ENCODE measurements at regions not wholly inside any gene's neighbourhood (a gene's known extent, or its start where the extent isn't known, plus 50 kb on each side); places are given as distances from the start of the nearest gene placed in this dataset.
"Not testable (repeated sequence)": the region's sequence is repeated elsewhere in the genome, so short reads cannot be mapped to it uniquely, and the experiment has no call there.

GRCh38 chr14:101630056-101630965 is 69.0 kb downstream of the DIO3 start:
- no peak overlapping the region for H3K27ac Mint-ChIP-seq
- H3K9me3 Mint-ChIP-seq: no peaks in the 10 kb centered on the region
- H3K27me3 Mint-ChIP-seq: peaks cover 5% of the 10 kb centered on the region
- intact Hi-C loops (cut with micrococcal nuclease): no loop called here
- H3K36me3 Mint-ChIP-seq (ENCODE audit: low read depth): no peaks in the 10 kb centered on the region
- DNase-seq (no peak), ATAC-seq (no peak)
- H3K4me3 Mint-ChIP-seq: no peak overlapping the region
- ChIA-PET CTCF (no interaction called here), POLR2A (no interaction called here)
- H3K4me1 Mint-ChIP-seq (ENCODE audit: low read depth): peaks cover 8% of the 10 kb centered on the region
- TF ChIP-seq CTCF (IDR thresholded peaks at IDR 0.05): no peak

GRCh38 chr14:101631199-101631598 is 69.9 kb downstream of the DIO3 start:
- no peaks in the 10 kb centered on the region for H3K9me3 Mint-ChIP-seq
- no peak for ATAC-seq
- H3K27me3 Mint-ChIP-seq: peaks cover 5% of the 10 kb centered on the region
- CTCF ChIA-PET: no interaction called here
- no peak for TF ChIP-seq CTCF (IDR thresholded peaks at IDR 0.05)
- POLR2A ChIA-PET: no interaction called here
- no peak overlapping the region for H3K4me3 Mint-ChIP-seq
- intact Hi-C loops (cut with micrococcal nuclease): no loop called here
- H3K27ac Mint-ChIP-seq: no peak overlapping the region
- H3K36me3 Mint-ChIP-seq (ENCODE audit: low read depth): no peaks in the 10 kb centered on the region
- DNase-seq: no peak
- H3K4me1 Mint-ChIP-seq (ENCODE audit: low read depth): peaks cover 10% of the 10 kb centered on the region

- ATAC-seq; POLR2A ChIA-PET; CTCF ChIA-PET; H3K27me3 Mint-ChIP-seq; H3K4me3 Mint-ChIP-seq; H3K9me3 Mint-ChIP-seq; H3K27ac Mint-ChIP-seq; DNase-seq; intact Hi-C loops (cut with micrococcal nuclease); H3K36me3 Mint-ChIP-seq (ENCODE audit: low read depth): not testable (repeated sequence)
- peaks cover 12% of the 10 kb centered on the region for H3K4me1 Mint-ChIP-seq (ENCODE audit: low read depth)
Observed at GRCh38 chr14:101631970-101632369, 70.7 kb downstream of the DIO3 start.

- no peaks in the 10 kb centered on the region for H3K9me3 Mint-ChIP-seq
- H3K4me1 Mint-ChIP-seq (ENCODE audit: low read depth): peaks cover 12% of the 10 kb centered on the region
- no peak for ATAC-seq
- H3K4me3 Mint-ChIP-seq: no peak overlapping the region
- intact Hi-C loops (cut with micrococcal nuclease): no loop called here
- POLR2A ChIA-PET: no interaction called here
- CTCF ChIA-PET: no interaction called here
- no peak overlapping the region for H3K27ac Mint-ChIP-seq
- no peak for DNase-seq
- no peak for TF ChIP-seq CTCF (IDR thresholded peaks at IDR 0.05)
- H3K36me3 Mint-ChIP-seq (ENCODE audit: low read depth): no peaks in the 10 kb centered on the region
- H3K27me3 Mint-ChIP-seq: peaks cover 10% of the 10 kb centered on the region
Observed at GRCh38 chr14:101632520-101632919, 71.2 kb downstream of the DIO3 start.

- DNase-seq: no peak
- H3K9me3 Mint-ChIP-seq: no peaks in the 10 kb centered on the region
- no peaks in the 10 kb centered on the region for H3K36me3 Mint-ChIP-seq (ENCODE audit: low read depth)
- H3K4me1 Mint-ChIP-seq (ENCODE audit: low read depth): peaks cover 9% of the 10 kb centered on the region
- no peak for ATAC-seq
- peaks cover 10% of the 10 kb centered on the region for H3K27me3 Mint-ChIP-seq
- ChIA-PET POLR2A (no interaction called here), CTCF (no interaction called here)
- H3K27ac Mint-ChIP-seq: no peak overlapping the region
- no peak overlapping the region for H3K4me3 Mint-ChIP-seq
- TF ChIP-seq CTCF (IDR thresholded peaks at IDR 0.05): no peak
- intact Hi-C loops (cut with micrococcal nuclease): no loop called here
Observed at GRCh38 chr14:101633276-101633675, 72.0 kb downstream of the DIO3 start.

All from activated CD8-positive, alpha-beta T cell treated with anti-CD3 and anti-CD28 coated beads for 36 hours (primary cell).